ENCODE measurements at regions not wholly inside any gene's neighbourhood (a gene's known extent, or its start where the extent isn't known, plus 50 kb on each side); places are given as distances from the start of the nearest gene placed in this dataset.

DNA sequence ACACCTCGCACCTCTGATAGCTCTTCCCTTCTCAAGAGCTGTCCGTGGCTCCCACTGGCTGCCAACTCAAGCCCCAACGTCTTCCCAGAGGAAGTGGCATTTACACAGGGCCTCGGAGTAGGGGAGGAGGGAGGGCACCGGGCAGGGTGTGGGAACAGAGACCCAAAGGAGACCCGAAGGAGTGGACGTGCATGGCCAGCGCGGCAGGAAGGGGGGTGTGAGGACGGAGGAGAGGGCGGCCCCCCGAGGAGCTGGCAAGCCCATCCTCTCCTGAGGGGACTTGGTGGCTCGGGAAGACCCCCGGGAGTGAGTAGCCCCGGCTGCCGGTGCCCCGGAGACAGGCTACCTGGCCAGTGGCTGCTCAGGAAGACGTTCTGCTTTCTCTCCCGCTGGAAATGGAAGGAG lies 85.9 kb downstream of the FOXL3 start:
- H3K9me2 ChIP-seq (replicated peaks; ENCODE audit: low read length): no peaks in the 10 kb centered on the region
- H3K36me3 ChIP-seq (ENCODE audit: low read depth, low read length): no peaks in the 10 kb centered on the region
- H3K27ac ChIP-seq (ENCODE audit: low read length): no peak overlapping the region
- CTCF ChIA-PET: no interaction called here
- ATAC-seq (no peak), DNase-seq (no peak)
- no peaks in the 10 kb centered on the region for H3K4me1 ChIP-seq (ENCODE audit: insufficient read depth, low read length)
- no peak overlapping the region for H3K4me2 ChIP-seq (ENCODE audit: low read length)
- TF ChIP-seq, protein P1, sequence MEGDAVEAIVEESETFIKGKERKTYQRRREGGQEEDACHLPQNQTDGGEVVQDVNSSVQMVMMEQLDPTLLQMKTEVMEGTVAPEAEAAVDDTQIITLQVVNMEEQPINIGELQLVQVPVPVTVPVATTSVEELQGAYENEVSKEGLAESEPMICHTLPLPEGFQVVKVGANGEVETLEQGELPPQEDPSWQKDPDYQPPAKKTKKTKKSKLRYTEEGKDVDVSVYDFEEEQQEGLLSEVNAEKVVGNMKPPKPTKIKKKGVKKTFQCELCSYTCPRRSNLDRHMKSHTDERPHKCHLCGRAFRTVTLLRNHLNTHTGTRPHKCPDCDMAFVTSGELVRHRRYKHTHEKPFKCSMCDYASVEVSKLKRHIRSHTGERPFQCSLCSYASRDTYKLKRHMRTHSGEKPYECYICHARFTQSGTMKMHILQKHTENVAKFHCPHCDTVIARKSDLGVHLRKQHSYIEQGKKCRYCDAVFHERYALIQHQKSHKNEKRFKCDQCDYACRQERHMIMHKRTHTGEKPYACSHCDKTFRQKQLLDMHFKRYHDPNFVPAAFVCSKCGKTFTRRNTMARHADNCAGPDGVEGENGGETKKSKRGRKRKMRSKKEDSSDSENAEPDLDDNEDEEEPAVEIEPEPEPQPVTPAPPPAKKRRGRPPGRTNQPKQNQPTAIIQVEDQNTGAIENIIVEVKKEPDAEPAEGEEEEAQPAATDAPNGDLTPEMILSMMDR (conservative IDR thresholded peaks at IDR 0.05; ENCODE audit: low read depth, low read length): no peak
- no peak for TF ChIP-seq EZH2phosphoT487 (IDR thresholded peaks at IDR 0.05; ENCODE audit: borderline replicate concordance, low read length)
- TF ChIP-seq EZH2 (IDR thresholded peaks at IDR 0.05; ENCODE audit: low read length, unreplicated experiment): no peak
- no TSS peak for BruUV-seq (replicated peaks)
- H3K4me3 ChIP-seq (ENCODE audit: low read length): no peak overlapping the region
- intact Hi-C loops (cut with micrococcal nuclease): no loop called here
- H4K20me1 ChIP-seq (ENCODE audit: low read length): no peaks in the 10 kb centered on the region
- H3K79me2 ChIP-seq (ENCODE audit: low read length): no peaks in the 10 kb centered on the region
- no peaks in the 10 kb centered on the region for H3K27me3 ChIP-seq (ENCODE audit: low read length)
- POLR2A ChIA-PET (ENCODE audit: unreplicated experiment): no interaction called here
- no peak overlapping the region for H3K9ac ChIP-seq (ENCODE audit: low read length)
- H3F3A ChIP-seq (ENCODE audit: low read length, unreplicated experiment): no peaks in the 10 kb centered on the region
- H2AFZ ChIP-seq (ENCODE audit: low read length): no peak overlapping the region
- no peaks in the 10 kb centered on the region for H3K9me3 ChIP-seq (ENCODE audit: low read length)

DNA sequence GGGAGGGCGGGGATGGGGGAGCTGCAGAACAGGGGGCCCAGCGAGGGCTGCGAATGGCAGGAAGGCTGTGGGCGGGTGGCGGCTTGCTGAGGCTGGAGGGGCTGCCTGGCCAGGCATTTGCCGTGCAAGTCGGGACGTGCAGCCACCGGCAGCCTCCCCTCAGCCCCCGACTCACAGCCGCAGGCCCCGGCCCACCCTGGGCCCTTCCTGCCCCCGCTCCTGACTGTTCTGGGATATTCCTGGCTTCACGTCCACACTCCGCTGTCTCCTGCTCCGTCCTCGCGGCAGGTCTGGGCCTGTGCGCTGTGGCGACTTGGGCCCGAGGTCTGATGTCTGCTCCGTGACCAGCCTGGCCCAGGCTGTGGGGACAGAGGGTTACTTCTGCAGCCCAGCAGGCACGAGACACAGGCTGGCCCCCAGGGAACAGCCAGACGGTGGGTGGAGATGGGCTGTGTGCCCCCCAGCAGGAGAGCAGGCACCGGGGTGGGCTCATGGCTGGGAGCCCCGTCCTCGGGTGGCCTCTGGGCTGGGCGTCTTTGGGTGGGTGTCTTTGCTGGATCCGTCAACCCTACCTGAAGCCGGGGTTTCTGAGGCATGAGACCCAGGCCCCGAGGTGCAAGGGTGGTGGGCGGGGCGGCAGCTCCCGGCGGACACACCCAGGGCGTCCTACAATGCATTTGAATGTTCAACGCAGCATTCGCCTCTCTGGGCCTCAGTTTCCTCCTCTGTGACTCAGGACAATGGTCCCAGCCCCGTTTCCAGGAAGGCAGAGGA lies 86.5 kb downstream of the FOXL3 start:
- Histone ChIP-seq H4K20me1 (ENCODE audit: low read length) (no peaks in the 10 kb centered on the region), H3K9me2 (replicated peaks; ENCODE audit: low read length) (no peaks in the 10 kb centered on the region), H2AFZ (ENCODE audit: low read length) (no peak overlapping the region), H3K27ac (ENCODE audit: low read length) (no peak overlapping the region), H3K36me3 (ENCODE audit: low read depth, low read length) (no peaks in the 10 kb centered on the region), H3K4me2 (ENCODE audit: low read length) (no peak overlapping the region), H3K4me1 (ENCODE audit: insufficient read depth, low read length) (no peaks in the 10 kb centered on the region), H3K9me3 (ENCODE audit: low read length) (no peaks in the 10 kb centered on the region), H3K4me3 (ENCODE audit: low read length) (no peak overlapping the region), H3F3A (ENCODE audit: low read length, unreplicated experiment) (no peaks in the 10 kb centered on the region), H3K9ac (ENCODE audit: low read length) (no peak overlapping the region), H3K79me2 (ENCODE audit: low read length) (no peaks in the 10 kb centered on the region), H3K27me3 (ENCODE audit: low read length) (no peaks in the 10 kb centered on the region)
- DNase-seq: no peak
- intact Hi-C loops (cut with micrococcal nuclease): no loop called here
- TF ChIP-seq EZH2phosphoT487 (IDR thresholded peaks at IDR 0.05; ENCODE audit: borderline replicate concordance, low read length): no peak
- TF ChIP-seq, protein P1 (conservative IDR thresholded peaks at IDR 0.05; ENCODE audit: low read depth, low read length): no peak
- TF ChIP-seq EZH2 (IDR thresholded peaks at IDR 0.05; ENCODE audit: low read length, unreplicated experiment): no peak
- ChIA-PET POLR2A (ENCODE audit: unreplicated experiment) (no interaction called here), CTCF (no interaction called here)
- BruUV-seq (replicated peaks): no TSS peak
- no peak for ATAC-seq
